Ovary (tissue), 7 donors: ENCODE measurements at regions not wholly inside any gene's neighbourhood (a gene's known extent, or its start where the extent isn't known, plus 50 kb on each side); places are given as distances from the start of the nearest gene placed in this dataset.

ENCODE experiments used
- DNase-seq, 5 donors: peaks; one replicate each; pipeline ENCODE4 v3.0.0-alpha.2; 2019 to 2020
- H3K27ac ChIP-seq, 2 donors: fragments of 200-600 bp; one replicate each; pipeline versions ENCODE4 v1.5.1 to v1.8.0; 2019 to 2022
- H3K27me3 ChIP-seq: fragments of 200-600 bp; one replicate; pipeline ENCODE4 v1.8.0; 2022
- H3K36me3 ChIP-seq: fragments of 200-600 bp; sonication (generic); one replicate; pipeline ENCODE4 v1.5.1; 2019
- H3K4me1 ChIP-seq: one replicate; pipeline ENCODE4 v1.8.1; 2013; ENCODE audit warnings: mild to moderate bottlenecking, moderate library complexity; ENCODE audit not compliant: insufficient read depth
- H3K4me3 ChIP-seq: fragments of 200-600 bp; sonication (generic); one replicate; pipeline ENCODE4 v1.5.1; 2017
- H3K9me3 ChIP-seq, 2 donors: fragments of 200-600 bp in 1 of 2; sonication (generic) in 1 of 2; one replicate each; pipeline versions ENCODE4 v1.5.1 to v1.8.1; 2013 to 2019; ENCODE audit warnings: mild to moderate bottlenecking in 1 of 2, moderate library complexity in 1 of 2
- CTCF ChIP-seq, 3 donors: fragments of 450-650 bp in 2 of 3; fragments of 200-600 bp in 1 of 3; IDR thresholded peaks; one replicate each; pipeline versions ENCODE4 v1.5.1 to v1.8.0; 2016 to 2022; ENCODE audit warnings: antibody characterized with exemption in 3 of 3, mild to moderate bottlenecking in 1 of 3
- EP300 ChIP-seq: sonication (generic); formaldehyde crosslinking; IDR thresholded peaks from one replicate; pipeline ENCODE4 v1.6.1; 2017; ENCODE audit warnings: antibody characterized with exemption
- POLR2A ChIP-seq: fragments of 450-650 bp; IDR thresholded peaks from one replicate; pipeline ENCODE4 v1.6.1; 2017; ENCODE audit warnings: antibody characterized with exemption, mild to moderate bottlenecking, moderate library complexity
- WGBS, 3 donors: extraction: QIAGEN DNeasy Blood & Tissue Kit in 1 of 3; methylation state at CpG; one replicate each; pipeline versions ENCODE4 v1.1.5 to v1.1.7; 2013 to 2017; 5-methylcytosine and 5-hydroxymethylcytosine counted together
- intact Hi-C, 4 donors: fragments of 100-400 bp; cut with DNase I; formaldehyde crosslinking; loops; one replicate each; pipeline versions ENCODE4 v1.11.0 to v1.15.1; 2022 to 2023
- donor health status: DM: no; HTN: no; CAD: no; lungs with moderate emphysema.
- donor health status: DM: no; HTN: no; CAD: no.
- donor health status: Bipolar disorder and iron deficiency.
- donor health status: DM: no; HTN: no; CAD: no.
- donor health status: DM: yes; HTN: yes; CAD: no.

- H3K9me3 ChIP-seq = no peaks in the 10 kb centered on the region
- no peaks in the 10 kb centered on the region for H3K4me1 ChIP-seq
- no peak for DNase-seq
- H3K27me3 ChIP-seq = no peaks in the 10 kb centered on the region
- no peak overlapping the region for H3K4me3 ChIP-seq
- TF ChIP-seq POLR2A (no peak), CTCF (IDR thresholded peaks at IDR 0.05) (no peak), EP300 (no peak)
- 93 to 96% (median 95%) methylated on average over 6 of the region's 6 CpGs for WGBS, 3 donors
- intact Hi-C loops = no loop called here
- H3K27ac ChIP-seq = no peak overlapping the region
- H3K36me3 ChIP-seq = no peaks in the 10 kb centered on the region
Observed at GRCh38 chr3:184639351-184639750, 72.5 kb downstream of the MAGEF1 start.

GRCh38 chr3:184637705-184638104 is 74.2 kb downstream of the MAGEF1 start:
- TF ChIP-seq POLR2A (no peak), EP300 (no peak)
- no peaks in the 10 kb centered on the region for H3K4me1 ChIP-seq
- H3K27ac ChIP-seq = no peak overlapping the region
- WGBS, 3 donors = 93 to 99% (median 94%) methylated on average over 2 of the region's 2 CpGs
- intact Hi-C loops = no loop called here
- H3K27me3 ChIP-seq = no peaks in the 10 kb centered on the region
- no peaks in the 10 kb centered on the region for H3K9me3 ChIP-seq
- DNase-seq = no peak
- H3K4me3 ChIP-seq = no peak overlapping the region
- no peaks in the 10 kb centered on the region for H3K36me3 ChIP-seq

DNA sequence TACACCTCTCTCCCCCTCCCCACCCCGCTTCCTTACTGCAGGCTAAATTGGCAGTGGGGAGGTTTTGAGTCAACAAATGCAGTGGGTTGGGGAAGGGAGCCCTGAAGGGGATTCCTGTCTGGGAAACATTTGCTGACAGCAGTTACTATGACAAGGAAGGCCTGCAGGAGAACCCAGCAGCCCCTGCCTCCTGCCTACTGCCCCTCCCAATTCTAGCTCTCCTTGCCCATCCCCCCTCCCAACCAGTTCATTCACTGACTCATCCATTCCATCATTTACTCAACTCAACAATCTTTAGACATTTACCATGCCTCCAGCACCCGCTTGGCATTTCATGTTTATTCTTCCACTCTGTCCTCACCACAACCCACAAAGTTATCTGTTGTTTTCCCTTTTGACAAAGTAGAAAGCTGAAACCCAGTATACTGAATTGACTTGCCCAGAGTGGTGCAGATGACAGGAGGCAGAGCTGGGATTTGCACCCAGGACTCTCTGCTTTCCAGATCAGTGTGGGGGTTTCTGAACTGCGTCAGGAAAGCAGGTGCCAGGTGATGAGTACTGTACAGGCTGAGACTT is 75.0 kb downstream of the MAGEF1 start:
- Histone ChIP-seq H3K36me3 (no peaks in the 10 kb centered on the region), H3K27me3 (no peaks in the 10 kb centered on the region), H3K4me1 (no peaks in the 10 kb centered on the region), H3K4me3 (no peak overlapping the region), H3K27ac (no peak overlapping the region), H3K9me3 (no peaks in the 10 kb centered on the region)
- DNase-seq = no peak
- TF ChIP-seq CTCF (IDR thresholded peaks at IDR 0.05) (no peak), EP300 (no peak), POLR2A (no peak)
- 82 to 88% (median 86%) methylated on average over 3 of the region's 3 CpGs for WGBS, 3 donors
- intact Hi-C loops = no loop called here

DNA sequence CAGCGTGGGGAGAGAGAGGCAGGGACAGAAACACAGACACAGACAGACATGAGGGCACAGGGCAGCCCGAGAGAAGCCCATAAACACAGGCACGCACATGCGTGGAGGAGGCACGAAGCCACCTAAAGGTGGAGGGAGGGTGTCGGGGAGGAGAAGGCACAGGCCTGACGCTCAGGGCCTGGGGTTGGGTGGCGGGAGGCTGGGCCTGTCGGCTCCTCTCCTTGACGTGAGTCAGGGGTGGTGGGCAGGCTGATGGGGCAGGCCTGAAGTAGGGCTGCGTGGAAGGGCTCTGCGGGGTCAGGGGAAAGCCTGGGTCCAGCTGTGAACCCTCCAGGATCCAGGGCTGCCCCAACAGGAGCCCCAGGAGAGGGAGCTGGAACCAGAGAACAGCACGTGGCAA is 74.2 kb downstream of the EPHB3 start:
- H3K4me1 ChIP-seq = no peaks in the 10 kb centered on the region
- 73 to 82% (median 78%) methylated on average over 13 of the region's 13 CpGs for WGBS, 3 donors
- H3K9me3 ChIP-seq = no peaks in the 10 kb centered on the region
- DNase-seq = no peak
- H3K27me3 ChIP-seq = no peaks in the 10 kb centered on the region
- intact Hi-C loops = no loop called here
- TF ChIP-seq EP300 (no peak), CTCF (IDR thresholded peaks at IDR 0.05) (no peak), POLR2A (no peak)
- H3K36me3 ChIP-seq = no peaks in the 10 kb centered on the region
- H3K4me3 ChIP-seq = no peak overlapping the region
- H3K27ac ChIP-seq = no peak overlapping the region

DNA sequence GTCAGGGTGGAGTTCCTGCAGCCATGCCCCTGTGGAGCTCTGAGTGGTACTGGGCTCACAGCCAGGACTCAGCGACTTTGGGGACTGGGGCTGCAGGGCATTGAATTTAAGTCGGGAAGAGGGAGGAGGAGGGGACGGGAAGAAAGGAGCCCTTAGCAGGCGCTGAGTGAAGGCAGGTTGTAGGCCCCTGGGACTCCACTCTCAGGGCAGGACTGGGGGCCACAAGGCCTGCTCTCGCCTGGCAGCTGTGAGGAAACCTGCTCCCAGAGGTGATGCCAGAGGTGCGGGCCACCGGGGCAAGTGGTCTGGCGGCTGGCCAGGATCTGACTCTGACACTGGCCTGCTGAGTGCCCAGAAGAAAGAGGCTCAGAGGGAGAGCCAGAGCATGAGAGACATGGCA is 73.5 kb downstream of the EPHB3 start:
- Histone ChIP-seq H3K27me3 (no peaks in the 10 kb centered on the region), H3K4me3 (no peak overlapping the region), H3K4me1 (no peaks in the 10 kb centered on the region), H3K36me3 (no peaks in the 10 kb centered on the region), H3K9me3 (no peaks in the 10 kb centered on the region), H3K27ac (no peak overlapping the region)
- TF ChIP-seq EP300 = no peak
- TF ChIP-seq CTCF (IDR thresholded peaks at IDR 0.05) = no peak
- no peak for TF ChIP-seq POLR2A
- intact Hi-C loops = no loop called here
- DNase-seq = no peak
- 61 to 70% (median 68%) methylated on average over 8 of the region's 8 CpGs for WGBS, 3 donors
